ENCODE measurements at regions not wholly inside any gene's neighbourhood (a gene's known extent, or its start where the extent isn't known, plus 50 kb on each side); places are given as distances from the start of the nearest gene placed in this dataset.

DNA sequence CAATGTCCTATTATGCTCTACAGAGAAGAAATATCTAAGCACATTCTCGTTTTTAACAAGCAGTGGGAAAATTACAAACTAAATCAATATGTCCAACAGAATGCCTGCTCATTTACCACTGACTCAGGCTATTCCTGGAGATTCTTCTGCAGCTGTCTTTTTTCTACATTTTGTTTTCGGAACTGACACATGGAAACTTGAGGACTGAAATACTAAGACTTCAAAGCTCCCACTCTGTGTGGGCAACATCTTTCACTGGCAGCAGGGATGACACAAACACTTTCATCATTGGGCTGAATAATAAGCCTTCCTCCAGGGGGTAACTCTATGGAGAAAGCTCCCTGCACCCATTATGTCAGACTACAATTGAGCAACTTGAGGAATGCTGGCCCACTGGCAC lies 175.5 kb upstream of the NCAM2 start:
- no peak for DNase-seq (ENCODE audit: extremely low spot score)
- ChIA-PET POLR2A (no interaction called here), CTCF (no interaction called here)
- TF ChIP-seq ARNT (IDR thresholded peaks at IDR 0.05), result no peak
- TF ChIP-seq FOXA1 (IDR thresholded peaks at IDR 0.05), result no peak
- TF ChIP-seq, protein P1, sequence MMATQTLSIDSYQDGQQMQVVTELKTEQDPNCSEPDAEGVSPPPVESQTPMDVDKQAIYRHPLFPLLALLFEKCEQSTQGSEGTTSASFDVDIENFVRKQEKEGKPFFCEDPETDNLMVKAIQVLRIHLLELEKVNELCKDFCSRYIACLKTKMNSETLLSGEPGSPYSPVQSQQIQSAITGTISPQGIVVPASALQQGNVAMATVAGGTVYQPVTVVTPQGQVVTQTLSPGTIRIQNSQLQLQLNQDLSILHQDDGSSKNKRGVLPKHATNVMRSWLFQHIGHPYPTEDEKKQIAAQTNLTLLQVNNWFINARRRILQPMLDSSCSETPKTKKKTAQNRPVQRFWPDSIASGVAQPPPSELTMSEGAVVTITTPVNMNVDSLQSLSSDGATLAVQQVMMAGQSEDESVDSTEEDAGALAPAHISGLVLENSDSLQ (IDR thresholded peaks at IDR 0.05), result no peak
- no peak for TF ChIP-seq L3MBTL2 (conservative IDR thresholded peaks at IDR 0.05)
- TF ChIP-seq FOXK2 (IDR thresholded peaks at IDR 0.05), result no peak
- no peak for TF ChIP-seq CTBP1 (IDR thresholded peaks at IDR 0.05; ENCODE audit: borderline replicate concordance)
- no peak for TF ChIP-seq ZNF384 (IDR thresholded peaks at IDR 0.05)
- TF ChIP-seq NFRKB (IDR thresholded peaks at IDR 0.05), result no peak
- TF ChIP-seq SP1 (IDR thresholded peaks at IDR 0.05), result no peak
- no peak for TF ChIP-seq FOXM1 (IDR thresholded peaks at IDR 0.05; ENCODE audit: borderline replicate concordance)
- TF ChIP-seq BHLHE40 (IDR thresholded peaks at IDR 0.05; ENCODE audit: borderline replicate concordance), result no peak
- no peak for TF ChIP-seq ELF4 (IDR thresholded peaks at IDR 0.05)
- TF ChIP-seq TARDBP (IDR thresholded peaks at IDR 0.05), result no peak
- no peak for TF ChIP-seq SUZ12 (IDR thresholded peaks at IDR 0.05)
- TF ChIP-seq LEF1 (IDR thresholded peaks at IDR 0.05; ENCODE audit: borderline replicate concordance), result no peak
- no peak for TF ChIP-seq HDGF (IDR thresholded peaks at IDR 0.05; ENCODE audit: borderline replicate concordance)

DNA sequence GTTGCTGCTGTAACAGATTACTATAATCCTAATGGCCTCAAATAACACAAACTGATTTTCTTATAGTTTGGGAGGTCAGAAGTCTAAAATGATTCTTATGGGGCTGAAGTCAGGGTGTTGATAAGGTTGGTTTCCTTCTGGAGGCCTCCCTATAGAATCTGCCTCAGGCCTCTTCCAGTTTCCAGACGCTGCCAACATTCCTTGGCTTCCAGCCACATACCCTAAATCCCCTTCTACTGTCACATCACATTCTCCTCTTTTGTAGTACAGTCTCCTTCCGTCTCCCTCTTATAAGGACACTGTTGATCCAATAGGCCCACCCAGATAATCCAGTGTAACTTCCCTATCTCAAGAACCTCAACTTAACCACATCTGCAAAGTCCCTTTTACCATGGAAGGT lies 145.3 kb upstream of the NCAM2 start:
- TF ChIP-seq TARDBP (IDR thresholded peaks at IDR 0.05) (no peak), FOXM1 (IDR thresholded peaks at IDR 0.05; ENCODE audit: borderline replicate concordance) (no peak), FOXA1 (IDR thresholded peaks at IDR 0.05) (no peak), L3MBTL2 (conservative IDR thresholded peaks at IDR 0.05) (no peak), FOXK2 (IDR thresholded peaks at IDR 0.05) (no peak), HDGF (IDR thresholded peaks at IDR 0.05; ENCODE audit: borderline replicate concordance) (no peak), ZNF384 (IDR thresholded peaks at IDR 0.05) (no peak), SUZ12 (IDR thresholded peaks at IDR 0.05) (no peak), ELF4 (IDR thresholded peaks at IDR 0.05) (no peak), NFRKB (IDR thresholded peaks at IDR 0.05) (no peak), ARNT (IDR thresholded peaks at IDR 0.05) (no peak), CTBP1 (IDR thresholded peaks at IDR 0.05; ENCODE audit: borderline replicate concordance) (no peak)
- TF ChIP-seq, protein P1 (IDR thresholded peaks at IDR 0.05), result no peak
- POLR2A ChIA-PET, result no interaction called here
- DNase-seq (ENCODE audit: extremely low spot score), result no peak
- CTCF ChIA-PET, result no interaction called here

DNA sequence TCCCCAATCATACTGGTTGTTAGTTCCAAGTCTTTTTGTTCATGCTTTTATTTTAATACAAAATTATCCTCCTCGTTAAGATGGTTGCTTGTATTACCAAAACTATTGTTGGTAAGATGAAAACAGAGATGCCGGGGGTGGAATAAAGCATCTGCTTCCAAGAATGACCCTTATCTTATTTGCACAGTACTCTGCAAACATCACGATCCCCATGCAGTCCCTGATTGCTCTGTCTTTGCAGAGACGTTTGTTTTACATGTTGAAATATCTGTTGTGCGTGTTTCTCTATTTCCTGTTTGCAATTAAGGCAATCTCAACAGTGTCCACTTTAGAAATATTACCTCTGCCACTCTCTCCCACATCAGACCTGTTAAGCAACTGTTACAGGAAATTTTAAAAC lies 141.3 kb upstream of the NCAM2 start:
- ChIA-PET CTCF (no interaction called here), POLR2A (no interaction called here)
- no peak for DNase-seq (ENCODE audit: extremely low spot score)

DNA sequence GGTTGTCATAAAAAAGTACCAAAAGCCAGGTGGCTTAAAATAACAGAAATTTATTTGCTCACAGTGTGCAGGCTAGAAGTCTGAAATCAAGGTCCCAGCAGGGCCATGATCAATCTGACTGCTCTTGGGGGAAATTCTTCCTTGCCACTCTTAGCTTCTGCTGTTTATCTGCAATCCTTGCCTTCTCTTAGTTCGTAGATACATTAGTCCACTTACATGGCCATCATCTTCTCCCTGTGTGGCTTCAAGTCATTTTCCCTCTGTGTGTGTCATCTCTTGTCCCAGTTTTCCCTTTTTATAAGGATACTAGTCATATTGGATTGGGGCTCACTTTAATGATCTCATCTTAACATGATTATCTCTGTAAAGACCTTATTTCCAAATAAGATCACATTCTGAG lies 124.0 kb upstream of the NCAM2 start:
- DNase-seq (ENCODE audit: extremely low spot score), result no peak
- ChIA-PET POLR2A (no interaction called here), CTCF (no interaction called here)
- no peak for TF ChIP-seq L3MBTL2 (conservative IDR thresholded peaks at IDR 0.05)
- no peak for TF ChIP-seq FOXK2 (IDR thresholded peaks at IDR 0.05)
- TF ChIP-seq FOXA1 (IDR thresholded peaks at IDR 0.05), result no peak
- TF ChIP-seq SUZ12 (IDR thresholded peaks at IDR 0.05), result no peak
- TF ChIP-seq ELF4 (IDR thresholded peaks at IDR 0.05), result no peak
- no peak for TF ChIP-seq CTBP1 (IDR thresholded peaks at IDR 0.05; ENCODE audit: borderline replicate concordance)
- no peak for TF ChIP-seq SP1 (IDR thresholded peaks at IDR 0.05)
- no peak for TF ChIP-seq ZNF384 (IDR thresholded peaks at IDR 0.05)
- TF ChIP-seq BHLHE40 (IDR thresholded peaks at IDR 0.05; ENCODE audit: borderline replicate concordance), result no peak
- TF ChIP-seq TARDBP (IDR thresholded peaks at IDR 0.05), result no peak
- TF ChIP-seq ARNT (IDR thresholded peaks at IDR 0.05), result no peak
- TF ChIP-seq FOXM1 (IDR thresholded peaks at IDR 0.05; ENCODE audit: borderline replicate concordance), result no peak
- no peak for TF ChIP-seq NFRKB (IDR thresholded peaks at IDR 0.05)

More for the DNA sequence above, 141.3 kb upstream of the NCAM2 start:
- TF ChIP-seq, protein P1 (IDR thresholded peaks at IDR 0.05), result no peak
- TF ChIP-seq SP1 (IDR thresholded peaks at IDR 0.05) (no peak), NFRKB (IDR thresholded peaks at IDR 0.05) (no peak), HDGF (IDR thresholded peaks at IDR 0.05; ENCODE audit: borderline replicate concordance) (no peak), L3MBTL2 (conservative IDR thresholded peaks at IDR 0.05) (no peak), SUZ12 (IDR thresholded peaks at IDR 0.05) (no peak), ELF4 (IDR thresholded peaks at IDR 0.05) (no peak), BHLHE40 (IDR thresholded peaks at IDR 0.05; ENCODE audit: borderline replicate concordance) (no peak), CTBP1 (IDR thresholded peaks at IDR 0.05; ENCODE audit: borderline replicate concordance) (no peak), ARNT (IDR thresholded peaks at IDR 0.05) (no peak)

DNA sequence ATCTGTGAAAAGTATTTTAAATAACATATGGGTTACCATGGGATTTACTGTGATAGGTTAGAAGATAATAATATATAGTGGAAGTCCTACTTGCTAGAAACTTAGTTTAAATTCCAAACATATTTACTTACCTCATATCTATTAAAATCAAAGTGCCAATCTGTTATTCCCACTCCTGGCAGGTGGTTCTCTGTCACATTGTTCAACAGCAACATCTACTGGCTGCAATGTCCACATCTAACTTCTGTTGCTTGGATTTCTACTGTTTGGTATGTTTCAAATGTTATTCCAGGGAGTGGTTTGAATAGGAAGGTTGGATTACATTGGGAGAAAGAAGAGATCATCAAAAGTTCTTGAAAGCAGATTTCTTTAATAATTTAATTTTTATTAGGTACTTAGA lies 122.5 kb upstream of the NCAM2 start:
- no peak for DNase-seq (ENCODE audit: extremely low spot score)
- ChIA-PET POLR2A (no interaction called here), CTCF (no interaction called here)
- TF ChIP-seq FOXM1 (IDR thresholded peaks at IDR 0.05; ENCODE audit: borderline replicate concordance) (no peak), LEF1 (IDR thresholded peaks at IDR 0.05; ENCODE audit: borderline replicate concordance) (no peak), NFRKB (IDR thresholded peaks at IDR 0.05) (no peak), ELF4 (IDR thresholded peaks at IDR 0.05) (no peak), HDGF (IDR thresholded peaks at IDR 0.05; ENCODE audit: borderline replicate concordance) (no peak), CTBP1 (IDR thresholded peaks at IDR 0.05; ENCODE audit: borderline replicate concordance) (no peak), SUZ12 (IDR thresholded peaks at IDR 0.05) (no peak), TARDBP (IDR thresholded peaks at IDR 0.05) (no peak), FOXK2 (IDR thresholded peaks at IDR 0.05) (no peak), ARNT (IDR thresholded peaks at IDR 0.05) (no peak), L3MBTL2 (conservative IDR thresholded peaks at IDR 0.05) (no peak)
- TF ChIP-seq, protein P1 (IDR thresholded peaks at IDR 0.05), result no peak

DNA sequence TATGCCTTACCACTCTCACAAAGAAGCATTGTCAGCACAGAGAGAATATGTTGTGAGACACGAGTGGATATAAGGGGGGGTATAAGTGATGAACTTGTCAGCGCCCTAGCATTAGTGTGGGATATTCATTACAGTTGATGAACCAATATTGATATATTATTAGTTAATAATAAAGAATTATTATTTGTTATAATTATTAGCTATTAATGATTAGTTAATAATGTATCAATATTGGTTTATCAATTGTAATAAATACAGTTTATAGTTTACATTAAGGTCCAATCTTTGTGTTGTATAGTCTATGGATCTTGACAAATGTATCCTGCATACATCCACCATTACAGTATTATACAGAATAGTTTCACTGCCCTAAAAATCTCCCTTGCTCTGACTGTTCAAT lies 120.2 kb upstream of the NCAM2 start:
- TF ChIP-seq FOXK2 (IDR thresholded peaks at IDR 0.05) (no peak), BHLHE40 (IDR thresholded peaks at IDR 0.05; ENCODE audit: borderline replicate concordance) (no peak), LEF1 (IDR thresholded peaks at IDR 0.05; ENCODE audit: borderline replicate concordance) (no peak), HDGF (IDR thresholded peaks at IDR 0.05; ENCODE audit: borderline replicate concordance) (no peak), FOXM1 (IDR thresholded peaks at IDR 0.05; ENCODE audit: borderline replicate concordance) (no peak), CTBP1 (IDR thresholded peaks at IDR 0.05; ENCODE audit: borderline replicate concordance) (no peak), SUZ12 (IDR thresholded peaks at IDR 0.05) (no peak), TARDBP (IDR thresholded peaks at IDR 0.05) (no peak), ARNT (IDR thresholded peaks at IDR 0.05) (no peak), FOXA1 (IDR thresholded peaks at IDR 0.05) (no peak), SP1 (IDR thresholded peaks at IDR 0.05) (no peak), L3MBTL2 (conservative IDR thresholded peaks at IDR 0.05) (no peak), ZNF384 (IDR thresholded peaks at IDR 0.05) (no peak), NFRKB (IDR thresholded peaks at IDR 0.05) (no peak), ELF4 (IDR thresholded peaks at IDR 0.05) (no peak)
- TF ChIP-seq, protein P1 (IDR thresholded peaks at IDR 0.05), result no peak
- POLR2A ChIA-PET, result no interaction called here
- CTCF ChIA-PET, result no interaction called here
- no peak for DNase-seq (ENCODE audit: extremely low spot score)

All from HEK293T (cell line).